KMS-11 (cell line): ENCODE measurements at regions not wholly inside any gene's neighbourhood (a gene's known extent, or its start where the extent isn't known, plus 50 kb on each side); places are given as distances from the start of the nearest gene placed in this dataset.

Experiments
- H2AFZ ChIP-seq: fragments of 200-600 bp; sonication (generic); 2 replicates; pipeline ENCODE4 v1.6.1; 2016; ENCODE audit warnings: antibody characterized with exemption, mixed run types, low read depth
- H3K27ac ChIP-seq: fragments of 200-600 bp; sonication (generic); 2 replicates; pipeline ENCODE4 v1.6.1; 2016; ENCODE audit warnings: mild to moderate bottlenecking, mixed run types
- H3K27me3 ChIP-seq: fragments of 200-600 bp; sonication (generic); 2 replicates; pipeline ENCODE4 v1.6.1; 2017; ENCODE audit warnings: mild to moderate bottlenecking, low read depth, mixed run types, moderate library complexity; ENCODE audit not compliant: insufficient read depth
- H3K36me3 ChIP-seq: fragments of 200-600 bp; sonication (generic); 2 replicates; pipeline ENCODE4 v1.6.1; 2017; ENCODE audit warnings: mild to moderate bottlenecking, mixed run types; ENCODE audit not compliant: insufficient read depth
- H3K4me1 ChIP-seq: fragments of 200-600 bp; sonication (generic); 2 replicates; pipeline ENCODE4 v1.6.1; 2016; ENCODE audit warnings: mild to moderate bottlenecking, low read depth, mixed run types; ENCODE audit not compliant: poor library complexity, severe bottlenecking
- H3K4me2 ChIP-seq: fragments of 200-600 bp; sonication (generic); 2 replicates; pipeline ENCODE4 v1.7.0; 2016; ENCODE audit warnings: mild to moderate bottlenecking, mixed run types
- H3K4me3 ChIP-seq: fragments of 200-600 bp; sonication (generic); IDR thresholded peaks from 2 replicates; pipeline ENCODE4 v1.6.1; 2017; ENCODE audit warnings: low read depth, low read length, mixed read lengths; ENCODE audit not compliant: insufficient read depth
- H3K79me2 ChIP-seq: fragments of 200-600 bp; sonication (generic); 2 replicates; pipeline ENCODE4 v1.6.1; 2016; ENCODE audit warnings: low read depth, mixed run types; ENCODE audit not compliant: insufficient read depth
- H3K9ac ChIP-seq: fragments of 200-600 bp; sonication (generic); 2 replicates; pipeline ENCODE4 v1.6.1; 2016; ENCODE audit warnings: mild to moderate bottlenecking, mixed run types
- H4K20me1 ChIP-seq: fragments of 200-600 bp; sonication (generic); 2 replicates; pipeline ENCODE4 v1.6.1; 2016; ENCODE audit warnings: mild to moderate bottlenecking, mixed run types; ENCODE audit not compliant: insufficient read depth
- TF ChIP-seq, protein P1 (sequence below): fragments of 200-600 bp; sonication (generic); conservative IDR thresholded peaks from 2 replicates; pipeline ENCODE4 v1.6.1; 2017; ENCODE audit warnings: low read depth, mild to moderate bottlenecking, antibody characterized with exemption, low read length, moderate library complexity, mixed read lengths

DNA sequence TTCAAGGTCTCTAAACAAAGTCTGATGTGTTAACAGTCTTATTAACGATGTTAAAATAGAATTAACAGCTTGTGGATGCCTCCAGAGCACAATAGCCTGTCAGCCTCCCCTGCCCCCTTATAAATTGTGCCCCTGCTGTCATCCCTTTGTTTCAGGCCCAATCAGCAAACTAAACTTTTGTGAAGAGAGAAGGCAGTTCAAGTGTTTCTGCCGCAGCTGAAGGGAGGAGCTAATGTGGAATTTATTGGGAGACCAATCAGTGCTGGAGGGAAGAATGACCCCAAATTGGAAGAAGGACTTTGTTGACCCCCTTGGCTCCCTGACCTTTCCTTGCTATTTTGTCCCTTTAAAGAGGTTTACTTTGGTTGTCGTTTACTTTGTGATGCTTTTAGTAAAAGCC lies 160.5 kb downstream of the TM9SF2 start:
- TF ChIP-seq, protein P1, sequence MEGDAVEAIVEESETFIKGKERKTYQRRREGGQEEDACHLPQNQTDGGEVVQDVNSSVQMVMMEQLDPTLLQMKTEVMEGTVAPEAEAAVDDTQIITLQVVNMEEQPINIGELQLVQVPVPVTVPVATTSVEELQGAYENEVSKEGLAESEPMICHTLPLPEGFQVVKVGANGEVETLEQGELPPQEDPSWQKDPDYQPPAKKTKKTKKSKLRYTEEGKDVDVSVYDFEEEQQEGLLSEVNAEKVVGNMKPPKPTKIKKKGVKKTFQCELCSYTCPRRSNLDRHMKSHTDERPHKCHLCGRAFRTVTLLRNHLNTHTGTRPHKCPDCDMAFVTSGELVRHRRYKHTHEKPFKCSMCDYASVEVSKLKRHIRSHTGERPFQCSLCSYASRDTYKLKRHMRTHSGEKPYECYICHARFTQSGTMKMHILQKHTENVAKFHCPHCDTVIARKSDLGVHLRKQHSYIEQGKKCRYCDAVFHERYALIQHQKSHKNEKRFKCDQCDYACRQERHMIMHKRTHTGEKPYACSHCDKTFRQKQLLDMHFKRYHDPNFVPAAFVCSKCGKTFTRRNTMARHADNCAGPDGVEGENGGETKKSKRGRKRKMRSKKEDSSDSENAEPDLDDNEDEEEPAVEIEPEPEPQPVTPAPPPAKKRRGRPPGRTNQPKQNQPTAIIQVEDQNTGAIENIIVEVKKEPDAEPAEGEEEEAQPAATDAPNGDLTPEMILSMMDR = no peak
- Histone ChIP-seq H3K4me3 (no peak overlapping the region), H3K4me2 (no peak overlapping the region), H3K36me3 (no peaks in the 10 kb centered on the region), H4K20me1 (no peaks in the 10 kb centered on the region), H3K27me3 (no peaks in the 10 kb centered on the region), H3K79me2 (no peaks in the 10 kb centered on the region), H3K4me1 (no peaks in the 10 kb centered on the region), H2AFZ (no peak overlapping the region), H3K9ac (no peak overlapping the region), H3K27ac (no peak overlapping the region)

DNA sequence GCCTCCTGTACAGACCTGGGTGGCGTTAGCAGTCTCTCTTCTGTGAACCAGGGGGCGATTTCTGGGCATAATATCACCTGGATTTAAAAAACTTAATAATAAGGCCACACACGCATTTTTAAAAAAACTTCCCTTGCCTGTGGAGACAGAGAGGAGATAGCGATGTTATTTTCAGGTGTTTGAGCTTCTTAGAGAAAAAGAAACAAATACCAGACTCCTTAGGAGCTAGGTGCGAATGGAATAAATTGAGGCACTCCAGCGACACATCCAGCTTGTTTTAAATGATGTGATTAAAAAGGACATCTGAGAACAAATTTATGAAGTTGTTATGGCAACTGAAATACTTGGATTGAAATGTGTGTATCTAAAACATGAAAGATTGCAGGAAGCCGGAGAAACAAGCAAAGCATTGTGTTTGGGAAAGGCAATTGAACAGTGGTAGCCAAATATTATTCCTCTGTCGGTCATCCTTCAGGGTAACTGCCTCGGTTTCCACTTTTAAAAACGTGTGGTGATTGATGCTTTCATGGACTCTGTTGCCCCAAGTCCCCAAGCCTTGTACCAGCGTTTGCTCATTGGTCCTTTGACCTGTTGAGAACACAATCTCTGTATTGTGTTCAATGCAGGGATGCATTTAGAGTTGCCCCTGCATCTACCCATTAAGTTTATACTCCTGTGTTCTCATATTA lies 158.7 kb downstream of the TM9SF2 start:
- no peaks in the 10 kb centered on the region for H3K27me3 ChIP-seq
- no peaks in the 10 kb centered on the region for H3K36me3 ChIP-seq
- no peaks in the 10 kb centered on the region for H3K79me2 ChIP-seq
- no peak overlapping the region for H3K9ac ChIP-seq
- H3K4me3 ChIP-seq = no peak overlapping the region
- H3K4me1 ChIP-seq = peaks cover 7% of the 10 kb centered on the region
- no peaks in the 10 kb centered on the region for H4K20me1 ChIP-seq
- no peak overlapping the region for H3K4me2 ChIP-seq
- TF ChIP-seq, protein P1 = no peak
- H3K27ac ChIP-seq = no peak overlapping the region
- H2AFZ ChIP-seq = no peak overlapping the region

DNA sequence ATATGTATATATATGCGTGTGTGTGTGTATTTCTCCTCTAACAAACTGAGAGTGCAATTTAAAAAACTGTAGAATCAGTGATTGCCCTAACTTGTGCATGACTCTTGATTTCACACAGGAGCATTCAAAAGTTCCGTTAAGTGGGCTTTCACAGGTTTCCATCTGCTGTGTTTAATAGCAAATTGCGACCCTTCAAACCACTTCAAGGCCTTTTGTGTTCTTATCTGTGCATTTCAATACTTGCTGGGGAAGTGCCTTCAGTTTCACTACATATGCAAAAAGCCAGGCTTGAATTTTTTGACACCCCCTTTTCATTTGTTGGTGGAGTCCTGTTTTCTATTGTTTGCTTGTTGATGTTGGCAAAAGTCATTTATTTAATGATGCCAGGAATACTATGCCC lies 158.0 kb downstream of the TM9SF2 start:
- Histone ChIP-seq H3K79me2 (no peaks in the 10 kb centered on the region), H3K4me3 (no peak overlapping the region), H3K4me1 (peaks cover 7% of the 10 kb centered on the region), H4K20me1 (no peaks in the 10 kb centered on the region), H3K27me3 (no peaks in the 10 kb centered on the region), H3K27ac (no peak overlapping the region), H3K36me3 (no peaks in the 10 kb centered on the region), H3K4me2 (no peak overlapping the region), H3K9ac (no peak overlapping the region), H2AFZ (no peak overlapping the region)
- TF ChIP-seq, protein P1 = no peak

DNA sequence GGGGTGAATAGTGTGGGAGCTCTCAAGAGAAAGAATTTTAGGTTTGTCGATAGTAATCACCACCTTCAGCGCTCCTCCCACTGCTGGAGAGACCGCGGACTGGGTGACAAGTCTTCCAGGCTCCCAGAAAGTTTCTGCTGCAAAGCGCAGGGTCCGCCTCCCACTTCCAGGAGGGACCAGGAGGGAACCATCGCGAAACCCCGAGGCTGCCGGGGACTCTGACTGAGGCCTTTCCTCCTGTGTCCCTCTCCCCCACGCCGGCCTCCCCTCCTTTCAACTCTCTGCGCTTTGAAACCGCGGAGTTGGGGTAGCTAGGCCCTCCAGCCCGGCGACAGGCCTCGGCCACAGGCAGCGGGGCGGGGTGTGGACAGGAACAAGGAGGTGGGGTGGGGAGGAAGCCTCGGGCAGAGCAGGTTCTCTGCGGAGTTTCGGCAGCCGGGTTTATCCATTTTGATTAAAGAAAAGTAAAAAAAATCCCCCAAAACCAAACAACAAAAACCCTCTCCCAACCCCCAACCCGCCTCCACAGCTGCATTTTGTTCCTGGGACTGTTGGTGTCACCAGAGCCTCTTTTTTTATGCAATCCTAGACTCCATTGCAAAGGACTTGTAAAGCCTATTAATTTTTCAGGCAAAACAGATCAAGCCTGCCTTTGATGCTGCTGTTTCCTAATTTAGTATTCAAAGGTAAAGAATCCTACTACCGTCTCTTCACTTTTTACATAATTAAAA lies 157.2 kb downstream of the TM9SF2 start:
- Histone ChIP-seq H3K27ac (no peak overlapping the region), H3K4me3 (no peak overlapping the region)

More for the DNA sequence above, 157.2 kb downstream of the TM9SF2 start:
- TF ChIP-seq, protein P1 = no peak
- Histone ChIP-seq H2AFZ (no peak overlapping the region), H4K20me1 (no peaks in the 10 kb centered on the region), H3K36me3 (no peaks in the 10 kb centered on the region), H3K9ac (no peak overlapping the region), H3K27me3 (no peaks in the 10 kb centered on the region), H3K4me2 (no peak overlapping the region), H3K79me2 (no peaks in the 10 kb centered on the region), H3K4me1 (peaks cover 7% of the 10 kb centered on the region)
